Mesenchymal stem cell (in vitro differentiated cells and primary cell): ENCODE measurements at regions not wholly inside any gene's neighbourhood (a gene's known extent, or its start where the extent isn't known, plus 50 kb on each side); places are given as distances from the start of the nearest gene placed in this dataset.

ENCODE experiments used
- DNase-seq: peaks from one replicate; pipeline ENCODE4 v3.0.0-alpha.2; 2013
- H2AFZ ChIP-seq: one replicate; pipeline ENCODE4 v1.6.1; 2013; ENCODE audit warnings: low read depth, mild to moderate bottlenecking, control low read depth, inconsistent platforms, low read length, moderate library complexity
- H2AK5ac ChIP-seq: 2 replicates; pipeline ENCODE4 v1.6.1; 2013; ENCODE audit warnings: low read length, moderate library complexity, mild to moderate bottlenecking, inconsistent platforms; ENCODE audit not compliant: severe bottlenecking
- H2BK120ac ChIP-seq: one replicate; pipeline ENCODE4 v1.6.1; 2013; ENCODE audit warnings: low read depth, mild to moderate bottlenecking, inconsistent platforms, low read length, moderate library complexity
- H2BK12ac ChIP-seq, 2 experiments: one replicate each; pipeline ENCODE4 v1.6.1; 2013; ENCODE audit warnings: inconsistent platforms in 2 of 2, low read length in 2 of 2, mild to moderate bottlenecking in 2 of 2, moderate library complexity in 2 of 2, control low read depth in 1 of 2
- H2BK15ac ChIP-seq: one replicate; pipeline ENCODE4 v1.6.1; 2013; ENCODE audit warnings: mild to moderate bottlenecking, low read depth, inconsistent platforms; ENCODE audit not compliant: poor library complexity, severe bottlenecking
- H2BK5ac ChIP-seq: 2 replicates; pipeline ENCODE4 v1.6.1; 2013; ENCODE audit warnings: low read depth, mild to moderate bottlenecking, low read length, control low read depth, inconsistent platforms; ENCODE audit not compliant: poor library complexity, severe bottlenecking
- H3K14ac ChIP-seq, 2 experiments: one replicate each; pipeline ENCODE4 v1.6.1; 2013; ENCODE audit warnings: inconsistent platforms in 2 of 2, low read length in 2 of 2, control low read depth in 1 of 2, mild to moderate bottlenecking in 1 of 2, moderate library complexity in 1 of 2
- H3K18ac ChIP-seq, 2 experiments: one replicate each; pipeline ENCODE4 v1.6.1; 2013; ENCODE audit warnings: inconsistent platforms in 2 of 2, low read length in 2 of 2, control low read depth in 1 of 2, low read depth in 1 of 2, mild to moderate bottlenecking in 1 of 2
- H3K23ac ChIP-seq, 2 experiments: one replicate each; pipeline ENCODE4 v1.6.1; 2013; ENCODE audit warnings: inconsistent platforms in 2 of 2, low read length in 2 of 2, mild to moderate bottlenecking in 2 of 2, moderate library complexity in 2 of 2, control low read depth in 1 of 2
- H3K27ac ChIP-seq: 2 replicates; pipeline ENCODE4 v1.5.1; 2013; ENCODE audit warnings: mild to moderate bottlenecking, moderate library complexity, low read length, control low read depth, inconsistent platforms; ENCODE audit not compliant: poor library complexity, severe bottlenecking
- H3K27me3 ChIP-seq, 2 experiments: 2 replicates each; pipeline versions ENCODE4 v1.6.1 to v1.7.0; 2013; ENCODE audit warnings: low read length in 2 of 2, mild to moderate bottlenecking in 2 of 2, moderate library complexity in 2 of 2, control low read depth in 1 of 2, inconsistent platforms in 1 of 2; ENCODE audit not compliant: control insufficient read depth in 1 of 2, insufficient read depth in 1 of 2
- H3K36me3 ChIP-seq, 2 experiments: 2 replicates each; pipeline versions ENCODE4 v1.6.1 to v1.7.0; 2013; ENCODE audit warnings: low read length in 2 of 2, control low read depth in 1 of 2, inconsistent platforms in 1 of 2, low read depth in 1 of 2, mild to moderate bottlenecking in 1 of 2; ENCODE audit not compliant: insufficient read depth in 2 of 2, control insufficient read depth in 1 of 2
- H3K4ac ChIP-seq, 2 experiments: one replicate each; pipeline ENCODE4 v1.6.1; 2013; ENCODE audit warnings: inconsistent platforms in 2 of 2, low read length in 2 of 2, mild to moderate bottlenecking in 2 of 2, moderate library complexity in 2 of 2, control low read depth in 1 of 2, low read depth in 1 of 2
- H3K4me1 ChIP-seq: 2 replicates; pipeline ENCODE4 v1.6.1; 2013; ENCODE audit warnings: low read depth, low read length, control low read depth; ENCODE audit not compliant: control insufficient read depth, insufficient read depth
- H3K4me2 ChIP-seq: 2 replicates; pipeline ENCODE4 v1.6.1; 2013; ENCODE audit warnings: low read length, mild to moderate bottlenecking, inconsistent platforms; ENCODE audit not compliant: poor library complexity, severe bottlenecking
- H3K4me3 ChIP-seq, 2 experiments: 2 replicates each; pipeline versions ENCODE4 v1.5.1 to v1.7.0; 2013; ENCODE audit warnings: low read length in 2 of 2, mild to moderate bottlenecking in 2 of 2, control low read depth in 1 of 2, low read depth in 1 of 2; ENCODE audit not compliant: insufficient read depth in 1 of 2
- H3K79me1 ChIP-seq: replicated peaks from 2 replicates; pipeline ENCODE4 v1.6.1; 2013; ENCODE audit warnings: mild to moderate bottlenecking, control low read depth, low read length, inconsistent platforms; ENCODE audit not compliant: poor library complexity, severe bottlenecking
- H3K9ac ChIP-seq: 2 replicates; pipeline ENCODE4 v1.7.0; 2013; ENCODE audit warnings: mild to moderate bottlenecking, low read length, moderate library complexity
- H3K9me3 ChIP-seq: 2 replicates; pipeline ENCODE4 v1.7.0; 2013; ENCODE audit warnings: mild to moderate bottlenecking, low read length; ENCODE audit not compliant: control insufficient read depth
- H4K8ac ChIP-seq: one replicate; pipeline ENCODE4 v1.6.1; 2013; ENCODE audit warnings: inconsistent platforms, mild to moderate bottlenecking, low read length, moderate library complexity
- H4K91ac ChIP-seq: one replicate; pipeline ENCODE4 v1.6.1; 2013; ENCODE audit warnings: mild to moderate bottlenecking, low read length, inconsistent platforms
- WGBS: methylation state at CpG from one replicate; pipeline ENCODE4 v1.1.7; 2013; ENCODE audit warnings: mixed read lengths; 5-methylcytosine and 5-hydroxymethylcytosine counted together

- H3K27me3 ChIP-seq = peaks cover 0 to 2% of the 10 kb centered on the region in 2 experiments
- H3K9me3 ChIP-seq = peaks cover 7% of the 10 kb centered on the region
- H3K4me1 ChIP-seq = peaks cover 2% of the 10 kb centered on the region
- H2BK5ac ChIP-seq = no peak overlapping the region
- H3K9ac ChIP-seq = no peak overlapping the region
- no peak overlapping the region for H4K91ac ChIP-seq
- H3K4me2 ChIP-seq = no peak overlapping the region
- no peaks in the 10 kb centered on the region for H3K79me1 ChIP-seq
- H2BK12ac ChIP-seq = no peak overlapping the region
- H3K36me3 ChIP-seq = no peaks in the 10 kb centered on the region
- no peak overlapping the region for H2BK120ac ChIP-seq
- no peak for DNase-seq
- no peak overlapping the region for H3K4ac ChIP-seq
- H3K4me3 ChIP-seq = no peak overlapping the region
- H2AFZ ChIP-seq = no peak overlapping the region
- no peak overlapping the region for H4K8ac ChIP-seq
- H3K14ac ChIP-seq = no peak overlapping the region
- 85% methylated on average over 34 of the region's 34 CpGs for WGBS
- H3K23ac ChIP-seq = no peak overlapping the region
- H3K18ac ChIP-seq = no peak overlapping the region
- H2AK5ac ChIP-seq = no peak overlapping the region
- no peak overlapping the region for H3K27ac ChIP-seq
- H2BK15ac ChIP-seq = no peak overlapping the region
Measured at GRCh38 chr22:49298834-49299750, 528.6 kb downstream of the BRD1 start.

DNA sequence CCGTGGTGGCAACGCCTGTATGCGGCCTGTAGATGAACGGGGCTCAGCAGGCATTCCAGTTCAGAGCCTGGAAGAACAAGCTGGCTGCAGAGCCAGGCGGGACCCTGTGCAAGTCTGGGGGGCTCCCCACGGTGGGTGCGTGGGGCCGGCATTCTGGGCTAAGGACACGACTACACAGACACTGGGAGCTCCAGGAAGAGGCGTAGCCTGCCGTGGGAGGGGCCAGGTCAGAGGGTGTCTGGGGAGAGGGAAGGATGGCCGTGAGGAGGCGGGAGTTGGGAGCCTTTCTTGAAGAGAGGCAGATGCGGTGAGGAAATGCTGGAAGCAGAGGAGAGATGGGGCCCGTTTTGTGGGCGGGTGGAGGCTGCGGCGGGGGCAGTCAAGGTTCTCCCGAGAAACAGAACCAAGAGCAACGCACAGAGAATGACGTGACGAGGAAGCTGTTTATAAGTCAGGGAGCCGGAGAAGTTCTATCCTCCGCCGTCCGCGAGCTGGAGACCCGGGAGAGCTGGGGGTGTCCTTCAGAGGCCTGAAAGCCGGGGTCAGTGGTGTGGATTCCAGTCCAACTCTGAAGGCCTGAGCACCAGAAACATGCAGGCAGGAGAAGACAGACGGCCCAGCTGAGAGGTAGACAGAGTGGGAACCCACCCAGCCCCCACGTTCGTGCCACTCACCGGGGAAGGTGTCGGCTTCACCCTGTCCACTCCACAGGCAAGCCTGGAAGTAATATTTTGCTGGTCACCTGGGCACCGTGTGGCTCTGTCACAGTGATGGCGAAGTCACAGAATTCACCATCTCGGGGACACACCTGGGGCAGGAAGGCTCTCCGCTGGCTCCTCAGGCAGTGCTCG, 529.6 kb downstream of the BRD1 start:
- H3K79me1 ChIP-seq = no peaks in the 10 kb centered on the region
- H3K4me2 ChIP-seq = no peak overlapping the region
- no peak overlapping the region for H3K9ac ChIP-seq
- H4K91ac ChIP-seq = no peak overlapping the region
- H3K14ac ChIP-seq = no peak overlapping the region
- H2BK120ac ChIP-seq = no peak overlapping the region
- no peaks in the 10 kb centered on the region for H3K36me3 ChIP-seq
- H2AFZ ChIP-seq = no peak overlapping the region
- H2BK12ac ChIP-seq = no peak overlapping the region
- peaks cover 13% of the 10 kb centered on the region for H3K9me3 ChIP-seq
- H2BK15ac ChIP-seq = no peak overlapping the region
- no peak overlapping the region for H3K18ac ChIP-seq
- H3K4me1 ChIP-seq = peaks cover 2% of the 10 kb centered on the region
- no peaks in the 10 kb centered on the region for H3K27me3 ChIP-seq
- no peak overlapping the region for H3K27ac ChIP-seq
- H4K8ac ChIP-seq = no peak overlapping the region
- H3K4ac ChIP-seq = no peak overlapping the region
- H2BK5ac ChIP-seq = no peak overlapping the region
- no peak overlapping the region for H3K23ac ChIP-seq
- no peak for DNase-seq
- no peak overlapping the region for H3K4me3 ChIP-seq
- H2AK5ac ChIP-seq = no peak overlapping the region
- WGBS = 85% methylated on average over 38 of the region's 39 CpGs

DNA sequence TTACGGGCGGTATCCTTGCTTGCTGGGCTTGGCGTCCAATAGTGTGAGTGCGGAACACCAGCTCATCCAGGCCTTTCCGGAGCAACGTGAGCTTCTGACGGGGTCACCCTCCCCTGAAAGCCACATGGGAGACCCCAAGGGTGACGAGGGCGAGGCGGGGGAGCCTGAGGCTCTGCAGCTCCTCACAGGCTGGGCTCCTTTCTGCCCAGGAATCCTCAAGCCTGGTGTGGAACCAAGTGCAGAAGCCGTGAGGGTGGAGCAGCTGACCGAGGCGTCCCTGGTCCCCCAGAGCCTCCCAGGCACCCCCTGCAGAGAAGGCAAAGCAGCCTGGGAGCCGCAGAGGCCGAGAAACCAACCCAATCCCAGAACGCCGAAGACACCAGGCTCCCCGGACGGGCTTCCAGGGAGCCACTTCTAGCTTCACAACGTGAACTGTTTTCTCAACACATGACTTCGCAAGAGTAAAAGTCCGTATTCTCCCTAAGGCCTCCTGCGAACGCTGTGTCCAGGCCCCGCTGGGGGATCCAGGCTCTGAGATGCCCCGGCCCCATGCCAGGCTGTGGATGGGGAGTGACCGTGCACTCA, 530.3 kb downstream of the BRD1 start:
- no peak overlapping the region for H2BK5ac ChIP-seq
- no peak overlapping the region for H3K18ac ChIP-seq
- H4K8ac ChIP-seq = no peak overlapping the region
- H3K14ac ChIP-seq = no peak overlapping the region
- WGBS = 83% methylated on average over 27 of the region's 27 CpGs
- no peaks in the 10 kb centered on the region for H3K79me1 ChIP-seq
- no peak overlapping the region for H3K9ac ChIP-seq
- no peak overlapping the region for H2AK5ac ChIP-seq
- no peak overlapping the region for H2BK120ac ChIP-seq
- no peak overlapping the region for H3K4ac ChIP-seq
- H2BK12ac ChIP-seq = no peak overlapping the region
- no peak overlapping the region for H3K27ac ChIP-seq
- H3K4me1 ChIP-seq = peaks cover 2% of the 10 kb centered on the region
- no peak overlapping the region for H2BK15ac ChIP-seq
- peaks cover 20% of the 10 kb centered on the region for H3K9me3 ChIP-seq
- no peak overlapping the region for H3K23ac ChIP-seq
- H3K36me3 ChIP-seq = no peaks in the 10 kb centered on the region
- no peak for DNase-seq
- H3K27me3 ChIP-seq = no peaks in the 10 kb centered on the region
- H2AFZ ChIP-seq = no peak overlapping the region
- no peak overlapping the region for H4K91ac ChIP-seq
- no peak overlapping the region for H3K4me2 ChIP-seq
- no peak overlapping the region for H3K4me3 ChIP-seq

DNA sequence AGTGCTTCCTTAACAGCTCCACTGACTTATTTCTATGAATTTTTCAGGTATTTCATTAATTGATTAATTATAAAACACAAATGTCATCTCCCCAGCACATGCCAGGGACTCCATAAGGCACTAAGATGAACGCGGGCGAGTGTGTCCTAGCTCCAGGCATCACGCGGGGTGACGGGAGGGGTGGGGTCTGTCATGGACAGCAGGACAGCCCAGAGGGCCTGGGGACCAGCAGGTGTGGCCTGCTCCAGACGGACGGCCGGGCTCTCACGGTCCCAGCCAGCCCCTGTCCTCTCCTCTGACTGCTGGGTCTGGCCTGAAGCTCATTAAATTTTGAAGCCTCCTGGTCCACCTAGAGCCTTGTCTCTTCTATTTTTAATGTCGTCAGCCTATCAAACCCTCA, 531.1 kb downstream of the BRD1 start:
- DNase-seq = no peak
- Histone ChIP-seq H3K4me3 (no peak overlapping the region), H3K79me1 (no peaks in the 10 kb centered on the region), H2BK120ac (no peak overlapping the region), H3K23ac (no peak overlapping the region), H3K9me3 (peaks cover 24% of the 10 kb centered on the region), H4K91ac (no peak overlapping the region), H3K14ac (no peak overlapping the region), H3K4me1 (no peaks in the 10 kb centered on the region), H2BK5ac (no peak overlapping the region), H2BK12ac (no peak overlapping the region), H2AFZ (no peak overlapping the region), H3K27ac (no peak overlapping the region), H3K4ac (no peak overlapping the region), H3K9ac (no peak overlapping the region), H2BK15ac (no peak overlapping the region), H3K18ac (no peak overlapping the region), H3K27me3 (no peaks in the 10 kb centered on the region), H3K36me3 (no peaks in the 10 kb centered on the region), H2AK5ac (no peak overlapping the region), H3K4me2 (no peak overlapping the region), H4K8ac (no peak overlapping the region)
- WGBS = 93% methylated on average over 10 of the region's 11 CpGs
